GM18511 (cell line): ENCODE measurements at regions not wholly inside any gene's neighbourhood (a gene's known extent, or its start where the extent isn't known, plus 50 kb on each side); places are given as distances from the start of the nearest gene placed in this dataset.

ENCODE experiments used
- ATAC-seq: cut with Tn5 transposase; IDR thresholded peaks from one replicate; pipeline ENCODE4 v1.9.1; 2021; ENCODE audit warnings: mild to moderate bottlenecking, moderate library complexity; ENCODE audit not compliant: unreplicated experiment

DNA sequence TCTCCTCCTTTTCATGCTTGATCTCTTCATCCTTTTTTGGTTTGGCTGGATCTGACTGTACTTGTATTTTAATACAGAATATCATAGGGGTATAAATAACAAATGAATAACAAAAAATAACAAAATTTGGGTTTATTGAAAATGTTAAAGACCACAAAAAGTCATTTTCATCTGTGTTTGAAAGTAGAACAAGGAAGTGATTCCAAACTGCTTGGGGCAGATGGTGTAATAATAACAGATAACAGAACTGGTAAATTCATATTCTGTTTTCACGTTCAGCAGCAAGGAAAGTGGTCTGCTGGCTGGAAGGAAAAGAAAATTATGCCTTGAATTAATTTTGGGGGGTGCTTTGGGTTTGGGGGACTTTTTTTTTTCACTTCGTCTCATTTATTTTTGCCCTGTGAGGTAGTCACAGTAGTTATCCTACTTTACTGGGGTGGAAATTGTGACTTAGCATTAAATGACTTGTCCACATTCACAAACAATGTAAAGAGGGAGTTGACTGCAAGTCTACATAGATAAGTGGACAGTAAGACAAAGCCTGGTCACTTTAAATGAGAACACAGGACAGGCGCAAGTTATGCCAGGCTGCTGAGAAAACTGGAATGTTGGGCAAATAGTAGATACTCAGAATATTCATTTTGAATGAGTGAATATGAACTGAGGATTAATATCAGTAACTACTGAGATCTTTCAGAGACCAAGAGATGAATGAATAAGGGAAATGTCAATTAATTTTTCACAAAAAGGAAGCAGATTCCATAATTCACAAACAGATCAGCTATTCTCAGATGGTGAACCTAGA, 193.9 kb upstream of the CITED2 start:
- ATAC-seq = peak; percentile 66

DNA sequence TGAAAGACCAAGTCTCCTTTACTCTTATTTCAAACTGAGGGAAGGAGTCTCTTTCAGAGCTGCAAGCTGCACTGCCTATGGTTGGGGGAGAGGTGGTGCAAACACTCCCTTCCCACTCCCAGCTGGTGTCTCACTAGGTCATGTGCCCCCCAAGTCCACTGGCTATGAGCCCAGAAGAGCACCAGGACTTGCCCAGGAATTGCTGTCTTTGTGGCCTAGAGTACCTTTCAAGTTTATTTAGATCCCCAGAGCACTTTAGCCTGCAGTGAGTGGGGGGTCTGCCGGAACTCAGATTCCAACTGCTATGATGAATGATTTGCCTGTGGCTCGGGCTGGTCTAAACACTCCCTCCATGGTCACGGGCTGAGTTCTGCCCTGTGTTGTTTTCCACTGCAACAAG, 192.6 kb upstream of the CITED2 start:
- ATAC-seq = no peak

DNA sequence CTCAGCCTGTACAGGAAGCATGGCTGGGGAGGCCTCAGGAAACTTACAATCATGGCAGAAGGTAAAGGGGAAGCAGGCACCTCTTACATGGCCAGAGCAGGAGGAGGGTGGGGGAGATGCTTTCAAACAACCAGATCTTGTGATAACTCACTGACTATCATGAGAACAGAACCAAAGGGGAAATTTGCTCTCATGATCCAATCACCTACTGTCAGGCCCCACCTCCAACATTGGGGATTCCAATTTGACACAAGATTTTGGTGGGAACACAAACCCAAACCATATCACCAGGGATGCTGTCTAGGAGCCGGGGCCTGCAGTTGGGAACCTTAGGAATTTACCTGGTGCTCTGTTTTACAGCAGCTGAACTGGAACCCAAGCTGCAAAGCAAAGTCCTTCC, 191.1 kb upstream of the CITED2 start:
- ATAC-seq = no peak

DNA sequence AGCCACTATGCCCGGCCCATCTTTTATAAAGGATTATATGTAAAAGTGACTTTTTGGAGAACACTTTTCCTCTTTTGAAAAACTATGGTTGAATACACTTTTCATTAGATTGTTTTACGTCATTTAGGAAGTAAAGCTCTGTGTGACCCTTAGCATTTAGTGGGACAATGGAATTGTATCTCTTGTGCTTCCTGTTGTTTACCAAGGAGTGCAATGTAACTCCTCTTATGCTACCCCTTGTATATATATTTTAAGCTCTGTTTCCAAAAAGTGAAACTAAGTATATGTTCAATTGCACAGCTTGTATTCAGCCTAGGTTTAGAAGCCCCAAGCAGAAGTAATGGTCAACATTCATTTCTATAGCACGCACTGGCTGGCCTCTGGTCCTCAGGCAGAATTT, 183.1 kb upstream of the CITED2 start:
- ATAC-seq = no peak

DNA sequence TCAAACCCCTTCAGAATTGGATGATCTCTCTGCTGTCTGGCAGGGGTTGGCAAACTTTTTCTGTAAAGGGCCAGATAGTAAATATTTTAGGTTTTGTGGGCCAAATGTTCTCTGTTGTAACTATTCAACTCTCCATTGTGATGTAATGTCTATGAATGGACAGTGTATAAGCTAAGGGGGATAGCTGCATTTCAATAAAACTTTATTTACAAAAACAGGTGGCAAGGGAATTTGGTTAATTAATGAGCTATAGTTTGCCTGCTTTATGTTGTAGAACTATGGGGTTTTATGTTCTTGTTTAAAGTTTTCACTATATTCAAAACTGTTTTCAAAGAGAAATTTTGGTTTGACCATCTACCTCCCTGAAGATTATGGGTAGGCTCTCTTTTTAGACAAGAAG, 182.1 kb upstream of the CITED2 start:
- ATAC-seq = no peak

DNA sequence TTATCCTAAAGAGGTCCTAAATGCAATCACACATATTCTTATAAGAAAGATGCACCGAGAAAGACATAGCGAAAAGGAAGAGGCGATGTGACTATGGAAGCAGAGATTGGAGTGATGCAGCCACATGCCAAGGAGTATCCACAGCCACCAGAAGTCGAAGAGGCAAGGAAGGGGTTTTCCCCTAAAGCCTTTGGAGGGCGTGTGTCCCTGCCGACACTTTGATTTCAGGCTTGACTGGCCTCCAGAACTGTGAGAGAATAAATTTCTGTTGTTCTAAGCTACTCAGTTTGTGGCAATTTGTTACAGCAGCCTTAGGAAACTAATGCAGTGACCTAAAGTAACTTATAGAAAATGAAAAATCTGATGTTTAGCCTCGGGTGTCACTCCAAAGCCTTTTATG, 179.5 kb upstream of the CITED2 start:
- ATAC-seq = no peak

DNA sequence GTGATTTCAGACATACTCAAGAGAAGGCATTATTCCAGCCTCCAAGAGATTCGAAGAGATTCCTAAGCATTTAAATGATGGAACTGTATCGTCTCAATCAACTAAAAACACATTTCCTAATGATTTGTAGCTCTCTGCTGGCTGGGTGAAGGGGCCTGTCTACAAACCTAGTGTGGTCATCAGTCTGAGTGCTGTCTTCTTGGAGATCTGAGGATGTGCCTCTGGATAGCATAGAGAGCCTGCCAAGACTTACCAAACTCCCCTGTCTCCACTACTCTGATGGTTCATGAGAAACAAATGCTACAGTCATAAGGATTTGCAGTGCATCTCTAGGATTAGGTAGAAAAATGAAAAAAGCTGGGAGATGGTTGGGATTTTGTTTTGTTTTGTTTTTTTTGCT, 176.9 kb upstream of the CITED2 start:
- ATAC-seq = no peak

DNA sequence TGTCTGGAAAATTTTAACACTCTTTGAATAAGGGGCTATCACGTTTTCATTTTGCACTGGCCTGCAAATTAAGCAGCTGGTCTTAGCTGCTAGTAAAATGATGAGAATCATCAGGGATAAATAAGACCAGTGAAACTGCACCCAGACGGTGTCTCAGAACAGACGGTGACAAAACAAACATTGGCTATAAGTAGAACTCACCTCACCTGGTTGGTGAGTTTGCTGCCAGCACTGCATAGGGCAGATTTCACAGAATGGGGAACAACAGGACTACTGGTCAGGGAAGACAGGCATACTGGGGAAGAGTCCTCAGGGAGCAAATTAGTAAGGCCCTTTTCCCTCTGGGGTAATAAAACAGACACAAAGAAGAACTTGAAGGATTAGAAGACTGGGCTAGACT, 175.9 kb upstream of the CITED2 start:
- no peak for ATAC-seq

DNA sequence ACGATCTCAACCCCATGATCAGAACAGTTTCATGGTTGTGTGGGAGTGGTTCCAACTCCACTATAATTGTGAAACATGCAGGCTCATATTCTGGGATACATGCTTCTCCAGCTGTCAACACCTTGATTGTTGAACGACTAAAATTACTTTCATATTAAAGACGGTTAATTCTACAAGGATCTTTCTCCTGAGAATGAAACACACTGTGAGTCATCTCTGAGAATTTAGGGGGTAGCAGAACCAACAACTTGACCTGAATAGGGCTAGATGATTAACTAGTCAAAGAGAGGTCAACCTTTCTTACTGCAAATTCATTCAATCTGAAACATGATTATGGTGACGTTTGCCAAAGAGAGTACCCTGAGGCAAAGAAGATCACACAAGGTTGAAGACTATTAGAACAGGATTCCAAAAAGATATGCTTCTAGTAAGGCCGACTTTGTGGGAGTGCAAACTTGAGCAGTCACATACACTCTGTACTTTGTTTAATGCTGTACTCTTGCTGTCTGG, 175.2 kb upstream of the CITED2 start:
- peak; percentile 51 for ATAC-seq

DNA sequence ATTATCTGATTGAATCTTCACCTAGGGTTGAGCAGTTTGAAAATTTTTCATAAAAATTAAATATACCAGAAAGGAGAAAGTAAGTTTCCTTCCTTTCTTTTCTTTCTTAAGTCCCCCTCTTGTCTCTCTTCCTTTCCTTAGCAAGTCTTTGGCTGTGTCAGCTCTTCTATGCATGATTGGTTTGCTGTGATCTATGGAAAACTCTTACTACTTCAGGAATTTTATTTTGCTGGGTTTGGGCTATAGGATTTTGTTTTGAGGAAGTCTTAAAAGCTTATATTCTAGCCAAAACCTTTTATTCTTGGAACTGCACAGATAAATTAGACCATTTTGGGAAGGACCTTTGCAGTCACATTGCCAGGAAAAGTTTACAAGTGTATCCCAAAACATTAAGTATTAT, 173.4 kb upstream of the CITED2 start:
- no peak for ATAC-seq

DNA sequence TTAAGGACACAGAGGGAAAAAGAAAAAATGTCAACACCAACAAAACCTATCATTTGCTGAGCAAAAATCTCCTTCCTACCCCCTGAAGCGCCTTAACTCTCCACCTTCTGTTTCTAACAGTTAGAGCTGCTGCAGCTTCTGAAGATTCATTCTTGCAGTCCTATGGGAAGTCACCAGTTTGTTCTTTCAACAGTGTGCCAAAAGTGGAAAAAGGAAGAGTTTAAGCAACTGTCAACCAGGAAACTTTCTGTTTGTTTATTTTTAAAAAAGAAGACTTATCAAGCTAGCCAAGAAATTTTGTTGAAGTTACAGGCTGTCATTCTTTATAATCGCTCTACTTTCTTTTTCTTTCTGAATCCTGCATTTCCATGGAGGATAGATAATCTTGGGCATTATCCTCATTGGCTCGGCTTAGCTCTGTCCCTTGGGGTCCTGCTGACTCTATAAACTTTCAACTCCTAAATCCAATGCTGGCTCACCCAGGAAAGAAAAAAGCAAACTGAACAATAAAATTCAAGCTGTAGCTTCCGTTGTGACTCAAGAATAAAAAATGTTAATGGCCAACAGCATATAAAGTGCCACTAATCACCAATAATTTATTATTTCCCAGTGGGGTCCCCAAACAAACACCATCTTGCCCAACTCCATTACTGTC, 172.8 kb upstream of the CITED2 start:
- no peak for ATAC-seq

DNA sequence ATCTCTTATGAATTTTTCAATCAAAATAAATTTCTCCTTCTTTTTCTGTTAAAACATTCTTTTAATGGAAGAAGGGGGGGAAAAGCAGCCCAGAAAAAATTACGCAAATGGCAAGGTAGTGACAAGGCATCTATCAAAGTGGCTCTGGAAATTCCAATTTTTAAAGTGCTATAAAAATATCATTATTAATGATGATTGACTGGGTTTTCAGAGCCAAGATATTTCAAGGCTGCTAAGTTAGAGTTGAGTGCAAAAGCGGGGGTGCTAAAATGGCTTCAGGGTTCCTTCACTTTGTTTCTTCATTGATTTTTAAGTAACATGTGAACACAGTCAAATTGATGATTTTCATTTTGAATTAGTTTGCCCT, 171.6 kb upstream of the CITED2 start:
- no peak for ATAC-seq

DNA sequence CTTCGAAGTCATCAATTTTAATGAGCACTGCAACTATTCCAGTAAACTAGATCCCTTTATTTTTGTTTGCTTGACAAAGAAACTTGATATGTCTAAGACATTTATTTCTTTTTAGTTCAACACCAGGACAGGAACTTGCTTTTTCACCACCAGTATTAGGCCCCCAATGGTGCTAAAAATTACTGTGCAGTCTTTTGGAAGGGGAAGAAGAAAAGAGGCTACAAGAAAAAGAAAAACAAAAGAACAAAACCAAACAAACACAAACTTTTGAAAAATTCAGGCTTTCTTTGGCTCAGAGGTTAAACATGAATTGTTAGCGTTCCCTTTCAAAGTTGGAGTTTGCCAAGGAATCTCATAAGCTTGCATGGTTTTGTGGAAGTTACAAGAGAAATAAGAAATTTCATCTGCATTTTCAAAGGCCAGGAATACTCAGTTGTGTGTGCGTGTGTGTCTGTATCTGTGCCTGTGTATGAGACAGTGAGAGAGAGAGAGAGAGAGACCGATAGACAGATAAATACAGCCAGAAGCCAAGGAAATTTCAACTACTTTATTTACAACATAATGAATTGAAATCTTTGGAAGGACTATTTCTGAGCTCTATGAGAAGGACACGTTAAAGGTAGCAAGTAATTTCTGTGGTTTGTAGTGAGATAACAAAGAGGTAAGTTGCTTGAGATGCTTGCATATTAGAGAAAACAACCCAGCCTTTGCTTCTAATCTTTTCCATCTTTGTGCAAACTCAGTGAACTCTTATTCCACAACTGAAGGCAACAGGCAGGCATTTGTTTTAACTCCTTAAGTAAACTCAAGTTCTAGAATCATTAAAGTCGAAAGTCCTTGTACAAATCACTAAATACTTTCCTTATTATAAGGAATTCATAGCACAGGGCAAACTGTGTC, 171.0 kb upstream of the CITED2 start:
- ATAC-seq = no peak

DNA sequence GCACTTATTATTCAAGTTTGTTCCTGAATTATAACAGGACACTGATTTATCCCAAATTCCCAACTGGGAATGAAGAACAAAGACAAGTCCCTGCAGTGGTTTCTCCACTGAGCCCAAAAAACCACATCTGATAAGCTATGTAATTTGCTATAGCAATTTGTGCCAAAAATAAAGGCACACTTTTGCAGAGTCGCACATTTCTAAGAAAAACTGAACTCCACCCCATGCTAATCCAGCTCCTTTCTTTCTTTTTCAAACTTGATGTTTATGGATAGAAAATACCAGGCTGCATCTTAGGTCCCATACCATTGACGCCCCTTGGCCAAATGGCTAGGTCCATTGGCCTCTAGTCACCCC, 170.2 kb upstream of the CITED2 start:
- ATAC-seq = no peak

DNA sequence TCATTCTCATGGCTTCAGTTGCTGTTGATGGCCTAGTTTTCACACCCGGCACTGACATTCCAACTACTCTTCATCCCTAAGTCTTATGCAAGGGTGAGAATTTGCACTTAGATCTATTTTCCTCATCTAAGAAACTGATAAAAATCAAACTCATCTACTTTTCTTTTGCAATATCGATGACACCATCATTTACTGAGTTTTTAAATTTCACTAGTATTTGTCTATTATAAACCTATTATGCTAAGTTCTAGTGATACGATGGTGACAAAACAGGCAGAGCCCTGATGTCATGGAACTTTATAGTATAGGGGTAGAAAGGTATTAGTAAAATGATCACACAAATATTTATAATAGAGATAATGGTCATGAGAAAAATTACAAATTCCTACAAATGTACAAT, 167.9 kb upstream of the CITED2 start:
- ATAC-seq = no peak

DNA sequence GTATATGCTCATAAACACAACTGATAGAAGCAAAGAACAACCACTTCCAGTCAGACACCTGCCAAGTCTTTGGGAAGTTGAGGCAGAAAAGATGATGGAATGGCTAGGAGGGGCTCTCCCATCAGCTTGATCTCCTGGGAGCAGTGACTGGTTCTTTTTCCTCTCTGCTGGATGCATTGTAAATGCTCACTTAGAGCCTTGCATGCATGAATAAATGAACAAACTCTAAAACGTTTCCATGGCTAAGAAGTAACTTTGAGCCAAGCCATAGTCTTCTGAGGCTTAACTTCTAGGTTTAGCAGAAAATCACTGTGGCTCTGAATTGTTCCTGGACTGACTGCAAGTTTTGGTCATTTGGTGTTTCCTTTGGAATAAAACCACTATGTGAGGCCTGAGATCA, 166.4 kb upstream of the CITED2 start:
- no peak for ATAC-seq

DNA sequence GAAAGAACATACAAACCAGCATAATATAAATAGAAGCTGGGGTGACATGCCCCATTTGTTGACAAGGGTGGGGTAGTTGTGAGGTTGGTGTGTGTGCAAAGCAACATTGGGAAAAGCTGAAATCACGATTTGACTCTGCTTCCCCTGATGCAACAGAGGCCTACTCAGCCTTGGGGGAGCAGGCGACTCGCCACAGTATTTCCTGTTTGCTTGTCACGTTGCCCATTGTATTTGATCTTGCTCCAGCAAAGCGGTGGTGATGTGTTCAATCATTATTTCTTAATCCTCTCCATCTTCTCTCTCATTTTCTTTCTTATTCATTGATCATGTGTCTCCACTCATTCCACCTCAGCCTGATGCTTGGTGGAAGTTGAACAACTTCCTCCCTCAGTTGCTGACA, 165.8 kb upstream of the CITED2 start:
- ATAC-seq = peak; percentile 41

DNA sequence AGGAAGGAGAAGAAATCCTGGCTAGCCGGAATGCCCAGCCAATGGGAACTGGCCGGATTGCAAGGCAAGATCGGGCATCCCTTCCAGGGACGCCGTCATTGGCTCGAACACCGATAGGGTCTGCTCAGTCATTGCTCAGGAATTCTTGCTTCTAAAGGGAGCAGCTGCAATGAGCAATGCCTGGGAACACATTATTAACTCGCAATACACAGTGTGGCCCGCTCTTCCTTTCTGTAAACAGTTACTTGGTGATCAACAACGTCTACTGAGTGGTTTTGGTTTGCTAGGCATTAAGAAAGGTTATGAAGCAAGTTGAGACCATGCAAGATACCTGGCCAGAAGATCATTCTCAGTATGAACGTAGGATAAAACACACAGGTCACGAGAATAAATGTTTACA, 165.4 kb upstream of the CITED2 start:
- peak; percentile 10 for ATAC-seq

DNA sequence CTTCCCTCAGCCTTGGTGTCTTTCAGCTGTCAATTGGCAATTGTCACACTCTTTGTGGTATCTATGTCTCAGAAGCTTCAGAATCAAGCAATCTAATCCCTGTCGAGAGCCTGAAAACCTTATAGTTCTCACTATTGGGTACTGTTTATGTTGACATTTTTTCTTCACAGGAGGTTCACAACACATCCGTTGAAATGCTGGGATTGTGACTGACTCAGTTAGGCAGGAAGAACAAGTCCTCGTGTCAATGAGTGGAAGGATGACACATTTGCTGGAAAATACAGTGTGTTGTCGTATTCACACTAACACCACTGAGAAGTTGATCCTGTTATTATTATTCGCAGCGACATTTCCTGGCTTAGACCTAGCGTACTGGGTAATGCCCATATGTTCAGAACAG, 163.9 kb upstream of the CITED2 start:
- no peak for ATAC-seq

DNA sequence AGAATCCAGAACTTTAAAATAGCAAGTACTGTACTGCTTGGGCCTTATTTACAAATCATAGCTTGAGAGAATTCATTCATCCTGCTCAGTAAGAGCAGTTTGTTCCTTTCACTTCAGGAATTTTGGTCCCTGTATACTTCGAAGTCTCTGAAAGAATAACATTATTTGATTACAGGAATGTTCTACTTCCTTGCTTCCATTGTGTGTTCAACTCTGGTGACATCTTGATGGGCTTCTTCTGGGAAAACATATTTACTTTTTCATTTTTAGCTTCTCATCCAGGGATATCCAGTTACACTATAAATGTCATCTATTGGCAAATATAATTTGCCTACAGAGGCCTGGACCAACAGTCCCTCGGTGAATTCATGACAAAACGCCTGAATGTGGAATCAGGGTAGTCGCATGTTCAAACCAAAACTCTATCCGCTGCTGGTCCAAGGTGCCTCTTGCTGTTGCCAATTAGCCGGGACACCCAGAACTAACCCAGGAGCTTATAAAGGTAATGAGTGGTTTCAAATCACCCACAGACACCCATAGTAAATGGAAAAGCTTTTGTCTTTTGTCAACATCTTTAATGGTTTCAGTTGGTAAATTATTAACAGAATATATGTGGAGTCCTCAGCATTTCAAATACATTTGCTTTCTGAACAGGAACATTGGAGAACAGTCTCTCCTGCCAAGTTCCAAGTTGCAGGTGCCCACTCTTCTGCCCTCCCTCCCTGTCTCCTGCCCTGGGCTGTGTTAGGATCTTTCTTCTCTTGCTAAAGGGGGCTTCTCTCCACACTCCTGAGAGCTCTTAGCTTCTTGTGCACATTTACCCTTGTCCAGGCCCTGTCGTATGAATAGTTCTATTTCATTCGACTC, 162.5 kb upstream of the CITED2 start:
- ATAC-seq = no peak
